Superior temporal gyrus (tissue), 1 donor: ENCODE measurements at regions not wholly inside any gene's neighbourhood (a gene's known extent, or its start where the extent isn't known, plus 50 kb on each side); places are given as distances from the start of the nearest gene placed in this dataset.

Experiments
- DNase-seq: peaks from one replicate; pipeline ENCODE4 v3.0.0-alpha.2; 2016; ENCODE audit errors: extremely low spot score

DNA sequence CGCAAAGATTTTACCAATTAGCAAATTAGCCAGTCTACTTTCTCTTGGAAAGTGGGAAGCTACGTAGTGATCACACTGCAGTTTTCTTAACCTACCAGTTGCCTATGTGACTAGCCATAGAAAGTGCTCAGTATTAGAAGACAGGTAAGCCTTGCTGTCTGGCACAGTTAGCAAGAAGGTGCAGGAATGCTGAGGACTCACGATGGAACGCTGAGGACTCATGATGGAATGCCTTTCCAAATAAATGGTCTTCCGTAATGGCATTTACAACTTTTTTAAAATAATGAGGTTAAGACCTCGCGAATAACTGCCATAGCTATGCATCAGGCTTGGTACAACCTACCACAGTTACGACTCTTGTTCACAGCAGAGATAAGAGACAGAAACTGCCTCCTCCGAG, 1645.6 kb upstream of the MIR17HG start:
- no peak for DNase-seq

GRCh38 chr13:89704040-89704439, 1643.4 kb upstream of the MIR17HG start:
- no peak for DNase-seq

- no peak for DNase-seq
These were observed 1639.5 kb upstream of the MIR17HG start for GRCh38 chr13:89708013-89708412.

GRCh38 chr13:89721216-89721615, 1626.3 kb upstream of the MIR17HG start:
- no peak for DNase-seq

GRCh38 chr13:89726690-89727435, 1620.6 kb upstream of the MIR17HG start:
- DNase-seq = no peak

GRCh38 chr13:89733829-89734228, 1613.7 kb upstream of the MIR17HG start:
- DNase-seq = no peak

- DNase-seq = no peak
These were observed 1610.4 kb upstream of the MIR17HG start for GRCh38 chr13:89737051-89737450.

- DNase-seq = no peak
These were observed 1609.4 kb upstream of the MIR17HG start for GRCh38 chr13:89738072-89738471.

DNA sequence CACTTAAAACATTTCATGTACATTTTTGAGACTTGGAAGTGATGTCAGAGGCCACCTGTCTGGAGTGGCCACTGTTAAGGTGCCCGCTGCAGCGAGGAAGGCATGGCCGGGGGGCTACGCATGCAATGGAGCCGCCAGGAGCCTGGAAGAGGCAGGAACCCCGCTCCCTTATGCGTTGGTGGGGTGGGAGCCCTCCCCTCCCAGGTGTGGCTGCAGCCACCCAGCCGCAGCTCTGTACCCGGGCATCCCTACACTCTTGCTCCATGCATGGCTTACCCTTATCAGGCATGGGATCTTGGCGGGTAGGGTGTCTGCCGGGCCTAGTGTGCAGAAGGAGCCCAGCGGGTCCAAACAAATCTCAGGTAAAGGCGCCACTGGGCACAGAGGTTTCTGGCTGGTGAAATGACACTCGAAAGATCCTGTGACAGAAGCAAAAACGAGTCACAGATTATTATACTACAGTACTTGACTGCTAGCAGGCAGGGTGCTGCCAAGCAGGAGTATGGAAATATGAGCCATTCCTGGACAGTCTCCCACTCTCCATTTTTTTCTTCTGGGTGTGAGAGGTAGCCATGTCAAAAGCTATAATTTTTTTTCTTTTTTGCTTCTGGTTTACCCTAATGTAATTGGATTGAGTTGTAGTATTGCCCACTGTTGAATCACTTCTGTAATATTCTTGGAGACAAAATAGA, 1606.3 kb upstream of the MIR17HG start:
- DNase-seq = no peak

DNA sequence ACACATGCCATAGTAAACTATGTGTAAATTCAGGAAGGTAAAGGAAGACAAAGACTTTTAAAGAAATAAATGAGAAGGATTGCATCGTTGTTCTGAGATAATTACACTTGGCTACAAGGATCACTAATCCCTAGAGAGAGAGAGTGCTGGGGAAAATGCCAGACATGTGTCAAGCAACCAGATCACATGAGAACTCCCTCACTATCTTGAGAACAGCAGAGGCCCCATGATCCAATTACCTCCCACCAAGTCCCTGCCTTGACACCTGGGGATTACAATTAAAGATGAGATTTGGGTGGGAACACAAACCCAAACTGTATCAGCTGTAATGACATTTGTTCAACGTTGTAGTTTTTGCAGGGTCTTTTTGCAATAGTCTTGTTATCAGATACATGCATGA, 1600.9 kb upstream of the MIR17HG start:
- no peak for DNase-seq

GRCh38 chr13:89748716-89749115, 1598.8 kb upstream of the MIR17HG start:
- no peak for DNase-seq

DNA sequence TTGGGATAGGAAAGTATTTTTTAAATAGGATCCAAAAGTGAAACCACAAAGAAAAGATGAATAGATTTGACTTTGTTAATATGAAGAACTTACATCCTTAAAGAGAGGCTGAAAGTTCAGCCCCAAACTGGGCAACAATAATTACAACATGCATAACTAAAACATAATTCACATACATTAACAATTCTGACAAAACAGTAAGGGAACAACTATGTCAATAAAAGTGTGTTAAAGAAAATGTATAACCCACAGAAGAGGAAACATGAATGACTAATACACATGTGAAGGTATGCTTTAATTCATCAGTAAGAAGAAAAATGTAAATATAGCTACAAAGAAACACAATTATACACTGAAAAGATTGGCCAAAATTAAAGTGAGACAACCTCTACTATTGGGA, 1597.6 kb upstream of the MIR17HG start:
- no peak for DNase-seq

GRCh38 chr13:89750371-89750770, 1597.1 kb upstream of the MIR17HG start:
- no peak for DNase-seq

DNA sequence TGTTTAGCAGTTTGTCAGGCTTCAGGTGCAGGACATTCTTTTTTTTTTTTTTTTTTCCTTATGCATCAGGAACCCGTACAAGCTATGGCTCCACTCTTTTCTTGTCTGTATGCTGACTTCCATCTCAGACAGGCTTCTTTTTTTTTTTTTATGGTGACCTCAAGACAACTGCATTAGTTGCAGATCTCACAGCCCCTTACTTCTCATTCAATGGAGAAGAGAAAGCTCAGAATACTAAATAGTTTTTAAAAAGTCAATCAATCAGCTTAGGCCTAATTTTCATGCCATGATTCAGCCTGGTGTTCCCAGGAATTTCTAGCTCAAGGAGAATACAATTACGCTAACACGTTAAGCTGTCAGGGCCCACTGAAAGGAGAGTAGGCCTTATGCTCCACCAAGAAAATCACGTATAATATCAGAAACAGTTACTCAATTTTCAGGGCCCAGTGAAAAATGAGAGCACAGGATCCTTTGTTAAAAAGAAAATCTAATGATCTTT, 1596.0 kb upstream of the MIR17HG start:
- no peak for DNase-seq

DNA sequence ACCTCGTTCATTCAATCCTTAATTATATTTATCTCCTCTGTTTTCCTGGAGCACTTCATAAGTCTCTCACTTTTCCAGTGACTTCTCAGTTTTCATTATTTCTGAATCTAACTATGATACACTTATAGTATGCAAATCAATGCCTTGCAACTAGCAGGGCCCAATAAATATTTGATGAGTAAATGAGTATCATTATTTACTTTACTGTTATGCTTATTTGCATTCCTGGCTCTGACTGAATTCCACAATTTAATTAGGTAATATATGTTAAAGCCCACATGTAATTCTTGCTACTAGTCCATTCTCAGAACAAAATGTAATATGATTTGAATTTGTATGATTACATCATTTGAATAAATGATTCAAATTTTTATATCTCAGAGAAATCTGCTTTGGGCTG, 1595.1 kb upstream of the MIR17HG start:
- no peak for DNase-seq

- DNase-seq = no peak
These were observed 1591.6 kb upstream of the MIR17HG start for GRCh38 chr13:89755729-89756492.

- DNase-seq = no peak
These were observed 1584.5 kb upstream of the MIR17HG start for GRCh38 chr13:89763005-89763404.

DNA sequence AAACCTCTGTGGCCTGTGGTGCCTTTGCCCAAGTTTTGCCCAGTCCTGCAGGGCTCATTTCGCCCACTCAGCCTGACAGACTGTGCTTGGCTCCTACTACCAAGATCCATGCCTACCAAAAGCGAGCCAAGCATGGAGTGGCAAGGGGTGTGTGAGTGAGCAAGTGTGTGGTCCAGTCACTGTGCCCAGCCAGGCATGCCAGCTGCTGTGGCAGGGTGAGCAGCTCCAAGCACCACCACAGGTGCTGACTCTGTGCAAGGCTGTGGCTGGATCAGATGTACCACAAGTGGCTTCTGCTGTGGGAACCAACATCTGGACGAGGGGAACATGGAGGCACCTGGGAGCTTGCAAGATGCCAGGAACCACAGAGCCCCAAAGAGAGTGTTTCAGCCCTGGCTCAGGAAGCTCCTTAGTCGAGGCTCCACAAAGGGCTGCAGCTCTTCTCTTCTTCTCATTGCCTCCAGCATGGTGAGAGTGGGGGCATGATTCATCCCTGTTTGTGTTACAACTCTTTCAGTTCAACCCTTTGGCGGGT, 1564.2 kb upstream of the MIR17HG start:
- no peak for DNase-seq

- DNase-seq = no peak
These were observed 1563.2 kb upstream of the MIR17HG start for GRCh38 chr13:89784161-89784809.

- no peak for DNase-seq
These were observed 1561.0 kb upstream of the MIR17HG start for GRCh38 chr13:89786531-89786930.

- DNase-seq = no peak
These were observed 1556.8 kb upstream of the MIR17HG start for GRCh38 chr13:89790696-89791095.
